ENCODE measurements at regions not wholly inside any gene's neighbourhood (a gene's known extent, or its start where the extent isn't known, plus 50 kb on each side); places are given as distances from the start of the nearest gene placed in this dataset.

DNA sequence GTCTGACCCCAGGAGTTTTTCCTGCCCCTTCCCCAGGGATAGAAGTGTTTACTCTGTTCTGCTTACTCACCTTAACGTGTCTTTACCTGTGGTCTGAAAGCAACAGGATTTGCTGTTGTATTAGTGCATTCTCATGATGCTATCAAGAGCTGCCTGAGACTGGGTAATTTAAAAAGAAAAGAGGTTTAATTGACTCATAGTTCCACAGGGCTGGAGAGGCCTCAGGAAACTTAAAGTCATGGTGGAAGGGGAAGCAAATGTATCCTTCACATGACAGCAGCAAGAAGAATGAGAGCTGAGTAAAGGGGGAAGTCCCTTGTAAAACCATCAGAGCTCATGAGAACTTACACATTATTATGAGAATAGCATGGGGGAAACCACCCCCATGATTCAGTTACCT is 240.4 kb downstream of the SNAPC1 start:
- TF ChIP-seq CTCF (IDR thresholded peaks at IDR 0.05 in 4 of 5, conservative IDR thresholded peaks at IDR 0.05 in 1 of 5): no peak
- TF ChIP-seq POLR2A (IDR thresholded peaks at IDR 0.05): no peak
